22Rv1 (cell line): ENCODE measurements at regions not wholly inside any gene's neighbourhood (a gene's known extent, or its start where the extent isn't known, plus 50 kb on each side); places are given as distances from the start of the nearest gene placed in this dataset.
"Not testable (repeated sequence)": the region's sequence is repeated elsewhere in the genome, so short reads cannot be mapped to it uniquely, and the experiment has no call there.

ENCODE experiments used
- H3K27ac ChIP-seq: fragments of 450-650 bp; 2 replicates; pipeline ENCODE4 v1.5.1; 2017
- ZFX ChIP-seq: fragments of 450-650 bp; IDR thresholded peaks from 2 replicates; pipeline ENCODE4 v1.6.1; 2017; ENCODE audit warnings: antibody characterized with exemption, borderline replicate concordance
- TF ChIP-seq, protein P1 (sequence below): fragments of 450-650 bp; IDR thresholded peaks from 2 replicates; pipeline ENCODE4 v1.5.1; 2017; ENCODE audit warnings: mild to moderate bottlenecking

DNA sequence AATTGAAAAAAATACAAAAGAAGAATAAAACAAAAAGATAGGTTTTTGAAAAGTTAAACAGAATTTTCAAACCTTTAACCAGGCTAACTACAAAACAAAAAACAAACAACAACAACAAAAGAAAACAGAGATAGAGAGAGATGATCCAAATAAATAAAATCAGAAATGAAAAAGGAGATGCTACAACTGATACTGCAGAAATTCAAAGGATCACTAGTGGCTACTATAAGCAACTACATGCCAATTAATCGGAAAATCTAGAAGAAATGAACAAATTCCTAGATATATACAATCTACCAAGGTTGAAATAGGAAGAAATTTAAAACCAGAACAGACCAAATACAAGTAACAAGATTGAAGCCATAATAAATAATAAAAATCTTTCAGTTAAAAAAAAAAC is 326.8 kb upstream of the VSTM2A start:
- H3K27ac ChIP-seq: no peak overlapping the region
- TF ChIP-seq, protein P1, sequence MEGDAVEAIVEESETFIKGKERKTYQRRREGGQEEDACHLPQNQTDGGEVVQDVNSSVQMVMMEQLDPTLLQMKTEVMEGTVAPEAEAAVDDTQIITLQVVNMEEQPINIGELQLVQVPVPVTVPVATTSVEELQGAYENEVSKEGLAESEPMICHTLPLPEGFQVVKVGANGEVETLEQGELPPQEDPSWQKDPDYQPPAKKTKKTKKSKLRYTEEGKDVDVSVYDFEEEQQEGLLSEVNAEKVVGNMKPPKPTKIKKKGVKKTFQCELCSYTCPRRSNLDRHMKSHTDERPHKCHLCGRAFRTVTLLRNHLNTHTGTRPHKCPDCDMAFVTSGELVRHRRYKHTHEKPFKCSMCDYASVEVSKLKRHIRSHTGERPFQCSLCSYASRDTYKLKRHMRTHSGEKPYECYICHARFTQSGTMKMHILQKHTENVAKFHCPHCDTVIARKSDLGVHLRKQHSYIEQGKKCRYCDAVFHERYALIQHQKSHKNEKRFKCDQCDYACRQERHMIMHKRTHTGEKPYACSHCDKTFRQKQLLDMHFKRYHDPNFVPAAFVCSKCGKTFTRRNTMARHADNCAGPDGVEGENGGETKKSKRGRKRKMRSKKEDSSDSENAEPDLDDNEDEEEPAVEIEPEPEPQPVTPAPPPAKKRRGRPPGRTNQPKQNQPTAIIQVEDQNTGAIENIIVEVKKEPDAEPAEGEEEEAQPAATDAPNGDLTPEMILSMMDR: no peak
- no peak for TF ChIP-seq ZFX

DNA sequence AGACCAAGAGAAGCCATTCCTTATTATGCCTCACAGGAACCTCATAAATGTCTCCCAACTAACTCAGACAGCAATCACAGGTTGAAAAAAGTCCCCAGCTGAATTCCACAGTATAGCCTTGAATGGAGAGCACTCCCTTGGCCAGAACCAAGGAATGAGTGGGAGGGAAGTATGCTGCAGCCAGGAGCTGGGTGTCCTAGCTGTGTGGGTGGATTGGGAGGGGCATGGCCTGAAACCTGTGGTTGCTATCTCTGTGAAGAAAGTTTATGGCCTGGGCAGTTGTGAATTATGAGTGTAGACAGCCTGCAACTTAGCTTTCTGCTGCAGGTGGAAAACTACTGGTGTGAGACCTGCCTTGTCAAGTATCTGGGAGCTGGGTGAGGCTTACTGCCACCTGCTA is 316.1 kb upstream of the VSTM2A start:
- H3K27ac ChIP-seq: not testable (repeated sequence)

DNA sequence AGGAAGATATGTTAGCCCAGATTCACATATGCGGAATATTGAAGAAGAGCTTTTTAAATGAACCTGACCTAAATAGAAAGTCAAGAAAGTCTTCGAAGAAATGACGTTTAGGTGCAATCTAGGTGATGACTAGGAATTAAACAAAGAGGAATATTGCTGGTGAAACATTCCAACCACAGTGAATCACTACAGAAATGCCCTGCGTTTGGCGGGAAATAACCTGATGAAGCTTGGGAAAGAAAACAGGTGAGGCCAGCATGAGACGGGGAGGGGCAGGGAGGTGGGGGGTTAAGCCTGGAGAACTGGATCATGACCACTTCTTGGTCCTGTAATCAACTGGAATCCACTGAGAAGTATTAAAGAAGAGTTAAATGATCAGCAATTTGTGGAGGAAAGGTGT is 299.4 kb upstream of the VSTM2A start:
- TF ChIP-seq, protein P1: no peak
- no peak for TF ChIP-seq ZFX
- no peak overlapping the region for H3K27ac ChIP-seq

DNA sequence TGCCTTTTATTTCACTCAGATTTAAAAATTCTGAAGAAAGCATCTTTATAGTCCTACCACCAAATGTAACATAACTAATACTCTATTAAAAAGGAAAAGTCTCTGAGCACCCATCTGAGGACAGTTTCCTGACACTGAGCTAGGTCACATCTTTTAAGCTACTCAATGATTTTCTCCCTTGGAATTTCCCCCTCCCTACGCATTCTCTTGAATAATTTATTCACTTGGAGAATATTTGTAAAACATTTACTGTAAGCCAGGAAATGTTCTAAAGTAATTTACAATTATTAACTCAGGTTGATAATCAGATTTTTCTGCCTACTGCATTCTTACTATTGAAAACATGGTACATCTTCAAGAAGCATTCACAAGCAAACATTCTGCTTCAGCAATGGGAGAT is 297.2 kb upstream of the VSTM2A start:
- TF ChIP-seq, protein P1: no peak
- no peak for TF ChIP-seq ZFX
- no peak overlapping the region for H3K27ac ChIP-seq

DNA sequence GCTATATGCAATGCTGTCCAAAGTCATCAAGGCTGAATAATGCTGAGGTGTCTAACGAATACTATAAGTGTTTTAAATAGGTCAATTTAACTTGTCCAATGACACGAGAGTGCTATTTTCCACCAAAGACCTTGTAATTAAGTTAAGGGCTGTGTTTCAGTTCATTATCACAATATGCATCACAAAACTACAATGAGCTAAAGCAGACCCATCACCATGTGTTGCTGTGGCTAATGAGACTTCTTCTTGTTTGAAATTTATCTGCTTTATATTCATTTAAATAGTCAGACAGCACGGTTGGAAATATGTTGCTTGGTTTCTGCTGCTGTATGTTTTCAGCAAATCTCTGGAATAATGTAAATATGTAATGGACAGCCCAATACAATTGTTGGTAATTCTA is 292.5 kb upstream of the VSTM2A start:
- no peak overlapping the region for H3K27ac ChIP-seq
- TF ChIP-seq, protein P1: no peak
- no peak for TF ChIP-seq ZFX

DNA sequence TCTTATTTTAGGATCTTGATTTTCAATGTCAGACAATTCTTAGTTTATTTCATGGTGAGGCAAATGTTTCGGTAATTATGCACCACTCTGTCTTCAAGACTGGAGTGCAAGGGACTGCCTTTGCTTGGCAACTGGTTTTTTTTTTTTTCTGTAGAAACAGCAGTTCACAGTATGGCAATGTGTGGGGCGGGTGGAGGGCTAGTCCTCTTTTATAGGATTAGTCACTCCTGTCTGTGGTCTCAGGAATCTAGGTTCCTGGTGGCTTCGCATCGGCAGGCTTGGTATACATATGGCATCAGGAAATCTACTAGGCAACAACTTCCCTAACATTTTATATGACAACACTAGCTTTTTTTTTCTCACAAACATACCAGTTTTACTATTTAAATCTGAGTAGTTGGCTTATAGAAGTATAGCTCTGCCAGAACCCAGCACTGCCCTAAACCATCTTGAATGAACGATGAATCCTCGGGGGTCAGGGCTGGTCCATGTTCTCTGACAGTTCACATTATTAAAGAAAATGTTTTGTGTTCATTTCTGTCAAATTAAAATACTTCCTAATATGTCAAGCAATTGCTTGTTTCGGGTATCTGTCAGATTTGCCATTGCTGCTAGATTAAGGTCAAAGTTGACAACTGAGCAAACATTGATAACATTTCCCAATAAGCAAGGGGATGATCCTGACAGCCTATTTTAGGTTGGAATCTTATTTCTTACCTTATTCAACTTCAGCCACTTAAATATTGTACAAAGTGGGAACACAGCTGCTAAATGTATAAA is 289.7 kb upstream of the VSTM2A start:
- no peak overlapping the region for H3K27ac ChIP-seq
- TF ChIP-seq, protein P1: no peak
- TF ChIP-seq ZFX: no peak

DNA sequence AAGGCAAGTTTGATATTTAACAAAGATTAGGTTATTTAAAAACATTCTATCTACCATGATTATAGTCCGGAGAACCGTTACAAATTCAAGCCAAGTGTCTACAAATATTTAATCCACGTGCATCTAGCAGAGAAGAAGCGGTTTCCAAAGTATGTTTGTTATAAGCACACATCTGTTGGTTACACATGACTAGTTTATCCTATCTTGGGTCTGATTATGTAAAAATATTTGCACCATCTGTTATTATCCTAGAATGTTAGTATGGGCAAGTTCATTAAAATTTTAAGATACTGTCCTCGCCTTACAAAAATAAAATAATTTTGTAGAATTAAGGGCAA is 289.2 kb upstream of the VSTM2A start:
- H3K27ac ChIP-seq: no peak overlapping the region
- TF ChIP-seq ZFX: no peak
- TF ChIP-seq, protein P1: no peak

DNA sequence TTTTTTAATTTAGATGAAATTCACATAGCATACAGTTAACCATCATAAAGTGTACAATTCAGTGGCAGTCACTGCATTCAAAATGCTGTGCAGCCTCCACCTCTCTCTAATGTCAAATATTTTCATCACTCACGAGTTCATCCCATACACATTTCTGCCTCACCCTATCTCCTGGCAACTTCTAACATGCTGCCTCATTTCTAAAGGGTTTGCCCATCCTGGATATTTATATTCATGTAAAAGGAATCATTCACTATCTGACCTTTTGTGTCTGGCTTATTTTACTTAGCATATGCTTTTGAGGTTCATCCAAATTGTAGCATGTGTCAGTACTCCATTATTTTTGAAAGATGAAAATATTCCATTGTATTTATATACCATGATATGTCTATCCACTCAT is 286.9 kb upstream of the VSTM2A start:
- H3K27ac ChIP-seq: no peak overlapping the region
- TF ChIP-seq, protein P1: no peak
- TF ChIP-seq ZFX: no peak
